ENCODE measurements at regions not wholly inside any gene's neighbourhood (a gene's known extent, or its start where the extent isn't known, plus 50 kb on each side); places are given as distances from the start of the nearest gene placed in this dataset.

GRCh38 chr9:8229226-8229625 lies 429.6 kb upstream of the DMAC1 start:
- Histone ChIP-seq H3K9ac (ENCODE audit: insufficient read length, low read depth) (no peak overlapping the region), H3K36me3 (ENCODE audit: insufficient read depth, insufficient read length, low read length) (no peaks in the 10 kb centered on the region), H3K4me3 (ENCODE audit: insufficient read length, low read depth) (no peak overlapping the region), H3K9me3 (ENCODE audit: insufficient read depth, low read length) (no peaks in the 10 kb centered on the region), H3K27me3 (ENCODE audit: insufficient read depth, insufficient read length) (no peaks in the 10 kb centered on the region), H3K4me1 (ENCODE audit: insufficient read depth, insufficient read length) (no peaks in the 10 kb centered on the region)
- no peak for TF ChIP-seq SUZ12 (IDR thresholded peaks at IDR 0.05; ENCODE audit: extremely low read depth, insufficient read depth, insufficient read length)
- TF ChIP-seq ZNF274 (IDR thresholded peaks at IDR 0.05; ENCODE audit: low read depth, low read length): no peak
- DNase-seq (ENCODE audit: low read depth, low spot score): no peak

GRCh38 chr9:8224381-8224801 lies 424.8 kb upstream of the DMAC1 start:
- TF ChIP-seq SUZ12 (IDR thresholded peaks at IDR 0.05; ENCODE audit: extremely low read depth, insufficient read depth, insufficient read length) (no peak), YY1 (IDR thresholded peaks at IDR 0.05; ENCODE audit: insufficient read depth, insufficient read length) (no peak), ZNF274 (IDR thresholded peaks at IDR 0.05; ENCODE audit: low read depth, low read length) (no peak)
- no peaks in the 10 kb centered on the region for H3K36me3 ChIP-seq (ENCODE audit: insufficient read depth, insufficient read length, low read length)
- H3K9ac ChIP-seq (ENCODE audit: insufficient read length, low read depth): no peak overlapping the region
- H3K4me3 ChIP-seq (ENCODE audit: insufficient read length, low read depth): no peak overlapping the region
- H3K4me1 ChIP-seq (ENCODE audit: insufficient read depth, insufficient read length): no peaks in the 10 kb centered on the region
- no peaks in the 10 kb centered on the region for H3K27me3 ChIP-seq (ENCODE audit: insufficient read depth, insufficient read length)
- DNase-seq (ENCODE audit: low read depth, low spot score): no peak
- no peaks in the 10 kb centered on the region for H3K9me3 ChIP-seq (ENCODE audit: insufficient read depth, low read length)

- Histone ChIP-seq H3K4me3 (ENCODE audit: insufficient read length, low read depth) (no peak overlapping the region), H3K27me3 (ENCODE audit: insufficient read depth, insufficient read length) (no peaks in the 10 kb centered on the region), H3K36me3 (ENCODE audit: insufficient read depth, insufficient read length, low read length) (no peaks in the 10 kb centered on the region), H3K9me3 (ENCODE audit: insufficient read depth, low read length) (no peaks in the 10 kb centered on the region), H3K9ac (ENCODE audit: insufficient read length, low read depth) (no peak overlapping the region), H3K4me1 (ENCODE audit: insufficient read depth, insufficient read length) (no peaks in the 10 kb centered on the region)
- DNase-seq (ENCODE audit: low read depth, low spot score): no peak
- no peak for TF ChIP-seq ZNF274 (IDR thresholded peaks at IDR 0.05; ENCODE audit: low read depth, low read length)
- no peak for TF ChIP-seq SUZ12 (IDR thresholded peaks at IDR 0.05; ENCODE audit: extremely low read depth, insufficient read depth, insufficient read length)
- TF ChIP-seq YY1 (IDR thresholded peaks at IDR 0.05; ENCODE audit: insufficient read depth, insufficient read length): no peak
Observed at GRCh38 chr9:8223861-8224260, 424.3 kb upstream of the DMAC1 start.

- no peaks in the 10 kb centered on the region for H3K36me3 ChIP-seq (ENCODE audit: insufficient read depth, insufficient read length, low read length)
- H3K4me1 ChIP-seq (ENCODE audit: insufficient read depth, insufficient read length): no peaks in the 10 kb centered on the region
- no peaks in the 10 kb centered on the region for H3K27me3 ChIP-seq (ENCODE audit: insufficient read depth, insufficient read length)
- TF ChIP-seq YY1 (IDR thresholded peaks at IDR 0.05; ENCODE audit: insufficient read depth, insufficient read length): no peak
- no peak for TF ChIP-seq SUZ12 (IDR thresholded peaks at IDR 0.05; ENCODE audit: extremely low read depth, insufficient read depth, insufficient read length)
- no peak for TF ChIP-seq ZNF274 (IDR thresholded peaks at IDR 0.05; ENCODE audit: low read depth, low read length)
- no peak for DNase-seq (ENCODE audit: low read depth, low spot score)
- H3K4me3 ChIP-seq (ENCODE audit: insufficient read length, low read depth): no peak overlapping the region
- H3K9me3 ChIP-seq (ENCODE audit: insufficient read depth, low read length): peaks cover 7% of the 10 kb centered on the region
- no peak overlapping the region for H3K9ac ChIP-seq (ENCODE audit: insufficient read length, low read depth)
Observed at GRCh38 chr9:8221462-8221861, 421.9 kb upstream of the DMAC1 start.

- Histone ChIP-seq H3K4me3 (ENCODE audit: insufficient read length, low read depth) (no peak overlapping the region), H3K27me3 (ENCODE audit: insufficient read depth, insufficient read length) (no peaks in the 10 kb centered on the region), H3K9me3 (ENCODE audit: insufficient read depth, low read length) (no peaks in the 10 kb centered on the region), H3K9ac (ENCODE audit: insufficient read length, low read depth) (no peak overlapping the region), H3K36me3 (ENCODE audit: insufficient read depth, insufficient read length, low read length) (no peaks in the 10 kb centered on the region), H3K4me1 (ENCODE audit: insufficient read depth, insufficient read length) (no peaks in the 10 kb centered on the region)
- TF ChIP-seq ZNF274 (IDR thresholded peaks at IDR 0.05; ENCODE audit: low read depth, low read length): no peak
- no peak for TF ChIP-seq SUZ12 (IDR thresholded peaks at IDR 0.05; ENCODE audit: extremely low read depth, insufficient read depth, insufficient read length)
- no peak for TF ChIP-seq YY1 (IDR thresholded peaks at IDR 0.05; ENCODE audit: insufficient read depth, insufficient read length)
- no peak for DNase-seq (ENCODE audit: low read depth, low spot score)
Observed at GRCh38 chr9:8208465-8208864, 408.9 kb upstream of the DMAC1 start.

GRCh38 chr9:8207596-8207995 lies 408.0 kb upstream of the DMAC1 start:
- TF ChIP-seq YY1 (IDR thresholded peaks at IDR 0.05; ENCODE audit: insufficient read depth, insufficient read length) (no peak), SUZ12 (IDR thresholded peaks at IDR 0.05; ENCODE audit: extremely low read depth, insufficient read depth, insufficient read length) (no peak), ZNF274 (IDR thresholded peaks at IDR 0.05; ENCODE audit: low read depth, low read length) (no peak)

GRCh38 chr9:8206720-8207119 lies 407.1 kb upstream of the DMAC1 start:
- H3K9me3 ChIP-seq (ENCODE audit: insufficient read depth, low read length): no peaks in the 10 kb centered on the region
- no peaks in the 10 kb centered on the region for H3K36me3 ChIP-seq (ENCODE audit: insufficient read depth, insufficient read length, low read length)
- no peaks in the 10 kb centered on the region for H3K27me3 ChIP-seq (ENCODE audit: insufficient read depth, insufficient read length)
- no peaks in the 10 kb centered on the region for H3K4me1 ChIP-seq (ENCODE audit: insufficient read depth, insufficient read length)
- no peak overlapping the region for H3K4me3 ChIP-seq (ENCODE audit: insufficient read length, low read depth)
- TF ChIP-seq SUZ12 (IDR thresholded peaks at IDR 0.05; ENCODE audit: extremely low read depth, insufficient read depth, insufficient read length) (no peak), ZNF274 (IDR thresholded peaks at IDR 0.05; ENCODE audit: low read depth, low read length) (no peak), YY1 (IDR thresholded peaks at IDR 0.05; ENCODE audit: insufficient read depth, insufficient read length) (no peak)
- no peak for DNase-seq (ENCODE audit: low read depth, low spot score)
- H3K9ac ChIP-seq (ENCODE audit: insufficient read length, low read depth): no peak overlapping the region

More at GRCh38 chr9:8207596-8207995, 408.0 kb upstream of the DMAC1 start:
- no peaks in the 10 kb centered on the region for H3K36me3 ChIP-seq (ENCODE audit: insufficient read depth, insufficient read length, low read length)
- H3K9ac ChIP-seq (ENCODE audit: insufficient read length, low read depth): no peak overlapping the region
- H3K4me1 ChIP-seq (ENCODE audit: insufficient read depth, insufficient read length): no peaks in the 10 kb centered on the region
- no peak overlapping the region for H3K4me3 ChIP-seq (ENCODE audit: insufficient read length, low read depth)
- no peaks in the 10 kb centered on the region for H3K9me3 ChIP-seq (ENCODE audit: insufficient read depth, low read length)
- no peaks in the 10 kb centered on the region for H3K27me3 ChIP-seq (ENCODE audit: insufficient read depth, insufficient read length)
- no peak for DNase-seq (ENCODE audit: low read depth, low spot score)

- Histone ChIP-seq H3K36me3 (ENCODE audit: insufficient read depth, insufficient read length, low read length) (no peaks in the 10 kb centered on the region), H3K4me3 (ENCODE audit: insufficient read length, low read depth) (no peak overlapping the region), H3K4me1 (ENCODE audit: insufficient read depth, insufficient read length) (no peaks in the 10 kb centered on the region), H3K9me3 (ENCODE audit: insufficient read depth, low read length) (no peaks in the 10 kb centered on the region), H3K27me3 (ENCODE audit: insufficient read depth, insufficient read length) (no peaks in the 10 kb centered on the region), H3K9ac (ENCODE audit: insufficient read length, low read depth) (no peak overlapping the region)
- TF ChIP-seq SUZ12 (IDR thresholded peaks at IDR 0.05; ENCODE audit: extremely low read depth, insufficient read depth, insufficient read length) (no peak), ZNF274 (IDR thresholded peaks at IDR 0.05; ENCODE audit: low read depth, low read length) (no peak), YY1 (IDR thresholded peaks at IDR 0.05; ENCODE audit: insufficient read depth, insufficient read length) (no peak)
- DNase-seq (ENCODE audit: low read depth, low spot score): no peak
Observed at GRCh38 chr9:8205576-8205975, 406.0 kb upstream of the DMAC1 start.
